Glomerular visceral epithelial cell (primary cell): ENCODE measurements at regions not wholly inside any gene's neighbourhood (a gene's known extent, or its start where the extent isn't known, plus 50 kb on each side); places are given as distances from the start of the nearest gene placed in this dataset.

Experiments used
- DNase-seq: peaks from one replicate; pipeline ENCODE4 v3.0.0-alpha.2; 2016; ENCODE audit errors: extremely low spot score

GRCh38 chr3:186411994-186412393, 50.0 kb upstream of the DGKG start:
- DNase-seq, result no peak
